CD14-positive monocyte (primary cell): ENCODE measurements at regions not wholly inside any gene's neighbourhood (a gene's known extent, or its start where the extent isn't known, plus 50 kb on each side); places are given as distances from the start of the nearest gene placed in this dataset.

ENCODE experiments used
- DNase-seq, 3 donors: peaks; one replicate each; pipeline ENCODE4 v3.0.0-alpha.2; 2011 to 2022
- H2AFZ ChIP-seq: 2 replicates; pipeline ENCODE4 v1.6.0; 2012; ENCODE audit warnings: mild to moderate bottlenecking, low read depth, low read length, inconsistent platforms; ENCODE audit not compliant: insufficient read depth, poor library complexity, severe bottlenecking
- H3K27ac ChIP-seq, 2 donors: 1 replicate in 1 of 2; 2 replicates in 1 of 2; pipeline ENCODE4 v1.5.1; 2012 to 2013; ENCODE audit warnings: low read length in 2 of 2, control low read depth in 1 of 2, inconsistent platforms in 1 of 2, low read depth in 1 of 2, mild to moderate bottlenecking in 1 of 2
- H3K27me3 ChIP-seq, 2 donors: one replicate each; pipeline versions ENCODE4 v1.6.0 to v1.6.1; 2011 to 2013; ENCODE audit warnings: low read length in 2 of 2; ENCODE audit not compliant: control insufficient read depth in 2 of 2, insufficient read depth in 2 of 2
- H3K36me3 ChIP-seq, 2 donors: replicated peaks in 1 of 2; 1 replicate in 1 of 2; 2 replicates in 1 of 2; pipeline versions ENCODE4 v1.5.1 to v1.6.1; 2012 to 2013; ENCODE audit warnings: low read length in 2 of 2, control low read depth in 1 of 2, inconsistent platforms in 1 of 2, mild to moderate bottlenecking in 1 of 2; ENCODE audit not compliant: insufficient read depth in 2 of 2, control insufficient read depth in 1 of 2
- H3K4me1 ChIP-seq, 2 donors: 1 replicate in 1 of 2; 2 replicates in 1 of 2; pipeline versions ENCODE4 v1.5.1 to v1.6.1; 2012 to 2013; ENCODE audit warnings: low read length in 2 of 2, control low read depth in 1 of 2, inconsistent platforms in 1 of 2, mild to moderate bottlenecking in 1 of 2, moderate library complexity in 1 of 2; ENCODE audit not compliant: insufficient read depth in 2 of 2, control insufficient read depth in 1 of 2
- H3K4me2 ChIP-seq: replicated peaks from 2 replicates; pipeline ENCODE3; 2012; ENCODE audit warnings: low read length, moderate library complexity, mild to moderate bottlenecking; ENCODE audit not compliant: poor library complexity, severe bottlenecking; ENCODE audit errors: extremely low read depth
- H3K4me3 ChIP-seq, 3 experiments: fragments of 200-600 bp in 1 of 3; sonication (generic) in 1 of 3; replicated peaks in 1 of 3; 1 replicate in 2 of 3; 2 replicates in 1 of 3; pipeline ENCODE4 v1.5.1; 2011 to 2013; ENCODE audit warnings: low read length in 3 of 3, mild to moderate bottlenecking in 3 of 3, control low read depth in 2 of 3, low read depth in 2 of 3, inconsistent platforms in 1 of 3, moderate library complexity in 1 of 3
- H3K79me2 ChIP-seq: 2 replicates; pipeline ENCODE4 v1.6.0; 2012; ENCODE audit warnings: mild to moderate bottlenecking, control low read depth, inconsistent platforms, low read length, moderate library complexity; ENCODE audit not compliant: insufficient read depth
- H3K9ac ChIP-seq: 2 replicates; pipeline ENCODE4 v1.6.0; 2017; ENCODE audit warnings: low read length, mild to moderate bottlenecking; ENCODE audit not compliant: insufficient read depth, poor library complexity, severe bottlenecking
- H3K9me3 ChIP-seq, 2 donors: replicated peaks in 1 of 2; 1 replicate in 1 of 2; 2 replicates in 1 of 2; pipeline versions ENCODE4 v1.5.1 to v1.6.1; 2012 to 2013; ENCODE audit warnings: low read length in 2 of 2, control low read depth in 1 of 2; ENCODE audit not compliant: control insufficient read depth in 1 of 2, insufficient read depth in 1 of 2
- H4K20me1 ChIP-seq: 2 replicates; pipeline ENCODE4 v1.6.0; 2012; ENCODE audit warnings: mild to moderate bottlenecking, low read length, control low read depth, moderate library complexity; ENCODE audit not compliant: insufficient read depth
- H3K27ac Mint-ChIP-seq, 7 donors: one replicate each; pipeline ENCODE4 v1.8.0; 2020; ENCODE audit warnings: mild to moderate bottlenecking in 7 of 7, mixed read lengths in 7 of 7, moderate library complexity in 6 of 7, inconsistent platforms in 2 of 7
- H3K27me3 Mint-ChIP-seq, 3 donors: one replicate each; pipeline ENCODE4 v1.8.0; 2021 to 2022; ENCODE audit warnings: low read depth in 3 of 3, mild to moderate bottlenecking in 3 of 3, mixed read lengths in 3 of 3, moderate library complexity in 3 of 3, inconsistent platforms in 1 of 3
- H3K36me3 Mint-ChIP-seq, 2 donors: one replicate each; pipeline ENCODE4 v1.8.0; 2020; ENCODE audit warnings: mixed read lengths in 2 of 2, inconsistent platforms in 1 of 2, mild to moderate bottlenecking in 1 of 2
- H3K4me1 Mint-ChIP-seq: one replicate; pipeline ENCODE4 v1.8.0; 2020; ENCODE audit warnings: mild to moderate bottlenecking, mixed read lengths
- H3K4me3 Mint-ChIP-seq, 2 donors: one replicate each; pipeline ENCODE4 v1.8.0; 2020; ENCODE audit warnings: mild to moderate bottlenecking in 2 of 2, mixed read lengths in 2 of 2, moderate library complexity in 1 of 2
- H3K9me3 Mint-ChIP-seq, 7 donors: one replicate each; pipeline ENCODE4 v1.8.0; 2020 to 2022; ENCODE audit warnings: mixed read lengths in 7 of 7, mild to moderate bottlenecking in 6 of 7, moderate library complexity in 6 of 7, inconsistent platforms in 2 of 7
- CTCF ChIP-seq: fragments of 200-600 bp; IDR thresholded peaks from one replicate; pipeline ENCODE4 v1.8.0; 2022; ENCODE audit warnings: antibody characterized with exemption, mild to moderate bottlenecking
- WGBS: methylation state at CpG from one replicate; pipeline ENCODE4 v1.1.5; 2013; ENCODE audit warnings: missing lambda C conversion rate; ENCODE audit not compliant: insufficient coverage; 5-methylcytosine and 5-hydroxymethylcytosine counted together
- intact Hi-C, 2 donors: fragments of 100-400 bp; cut with micrococcal nuclease; formaldehyde crosslinking; loops; one replicate each; pipeline versions ENCODE4 v1.15.0 to v1.15.1; 2023

GRCh38 chr2:57549642-57550102 is 496.9 kb upstream of the VRK2 start:
- no peak overlapping the region for H3K4me3 Mint-ChIP-seq

GRCh38 chr2:57550912-57551311 is 495.7 kb upstream of the VRK2 start:
- Histone ChIP-seq H4K20me1 (no peaks in the 10 kb centered on the region), H3K4me3 (no peak overlapping the region), H3K36me3 (no peaks in the 10 kb centered on the region), H3K4me1 (peaks cover 0 to 5% of the 10 kb centered on the region in 2 donors), H3K79me2 (no peaks in the 10 kb centered on the region), H3K9ac (no peak overlapping the region), H3K27ac (no peak overlapping the region), H3K4me2 (no peak overlapping the region), H3K27me3 (no peaks in the 10 kb centered on the region), H2AFZ (no peak overlapping the region), H3K9me3 (peaks cover 0 to 3% of the 10 kb centered on the region in 2 donors)
- intact Hi-C loops: no loop called here
- no peak for TF ChIP-seq CTCF
- Mint-ChIP-seq H3K27ac (no peak overlapping the region), H3K36me3 (no peaks in the 10 kb centered on the region), H3K4me1 (peaks cover 7% of the 10 kb centered on the region), H3K4me3 (no peak overlapping the region), H3K27me3 (peaks cover 0 to 3% (median 0%) of the 10 kb centered on the region in 3 donors), H3K9me3 (peaks cover 3 to 12% (median 5%) of the 10 kb centered on the region in 7 donors)
- DNase-seq: no peak
- no CpG with 5 or more reads among the region's 2 CpGs for WGBS

More at GRCh38 chr2:57549642-57550102, 496.9 kb upstream of the VRK2 start:
- H3K9ac ChIP-seq: no peak overlapping the region
- Mint-ChIP-seq H3K36me3 (no peaks in the 10 kb centered on the region), H3K9me3 (peaks cover 0 to 12% (median 5%) of the 10 kb centered on the region in 7 donors), H3K27ac (no peak overlapping the region), H3K4me1 (peaks cover 7% of the 10 kb centered on the region), H3K27me3 (peaks cover 0 to 3% (median 0%) of the 10 kb centered on the region in 3 donors)
- H3K9me3 ChIP-seq: peaks cover 0 to 3% of the 10 kb centered on the region in 2 donors
- intact Hi-C loops: no loop called here
- DNase-seq: peak; percentile 2 to 29 (median 11)
- H3K4me1 ChIP-seq: peaks cover 0 to 5% of the 10 kb centered on the region in 2 donors
- no peak overlapping the region for H2AFZ ChIP-seq
- no peak overlapping the region for H3K27ac ChIP-seq
- H3K36me3 ChIP-seq: no peaks in the 10 kb centered on the region
- TF ChIP-seq CTCF: peak; percentile 32
- peak overlapping the region; percentile 5 for H3K4me2 ChIP-seq
- no peaks in the 10 kb centered on the region for H3K27me3 ChIP-seq
- 0% methylated on average over 2 of the region's 5 CpGs for WGBS
- no peaks in the 10 kb centered on the region for H4K20me1 ChIP-seq
- H3K79me2 ChIP-seq: no peaks in the 10 kb centered on the region
- peak overlapping the region in 1 of 3 experiments; percentile 24 for H3K4me3 ChIP-seq
